GM18505 (cell line): ENCODE measurements at regions not wholly inside any gene's neighbourhood (a gene's known extent, or its start where the extent isn't known, plus 50 kb on each side); places are given as distances from the start of the nearest gene placed in this dataset.
"Not testable (repeated sequence)": the region's sequence is repeated elsewhere in the genome, so short reads cannot be mapped to it uniquely, and the experiment has no call there.

Source experiments
- ATAC-seq: cut with Tn5 transposase; IDR thresholded peaks from one replicate; pipeline ENCODE4 v1.9.1; 2021; ENCODE audit not compliant: unreplicated experiment
- POLR2A ChIP-seq: IDR thresholded peaks from 4 replicates; pipeline ENCODE4 v1.6.1; 2011; ENCODE audit warnings: borderline replicate concordance; ENCODE audit not compliant: insufficient read depth, insufficient read length; ENCODE audit errors: extremely low read depth

DNA sequence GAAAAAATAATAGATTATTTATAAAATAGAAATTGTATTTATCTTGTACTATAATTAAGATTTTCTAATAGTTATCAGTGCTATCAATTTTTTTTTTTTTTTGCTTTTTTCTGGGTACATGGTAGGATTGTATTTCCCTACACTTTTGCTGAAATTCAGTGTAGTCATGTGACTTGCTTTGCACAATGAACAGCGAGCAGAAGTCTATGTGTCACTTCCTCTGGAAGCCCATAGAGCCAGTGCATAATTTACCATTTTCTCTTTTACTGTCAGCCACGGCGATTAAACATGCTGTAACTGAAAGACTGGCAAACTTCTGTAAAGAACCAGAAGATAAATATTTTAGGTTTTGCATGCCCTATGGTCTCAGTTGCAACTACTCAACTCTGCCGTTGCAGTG lies 80.8 kb upstream of the PPP1R12A start:
- ATAC-seq: no peak
- TF ChIP-seq POLR2A: no peak

DNA sequence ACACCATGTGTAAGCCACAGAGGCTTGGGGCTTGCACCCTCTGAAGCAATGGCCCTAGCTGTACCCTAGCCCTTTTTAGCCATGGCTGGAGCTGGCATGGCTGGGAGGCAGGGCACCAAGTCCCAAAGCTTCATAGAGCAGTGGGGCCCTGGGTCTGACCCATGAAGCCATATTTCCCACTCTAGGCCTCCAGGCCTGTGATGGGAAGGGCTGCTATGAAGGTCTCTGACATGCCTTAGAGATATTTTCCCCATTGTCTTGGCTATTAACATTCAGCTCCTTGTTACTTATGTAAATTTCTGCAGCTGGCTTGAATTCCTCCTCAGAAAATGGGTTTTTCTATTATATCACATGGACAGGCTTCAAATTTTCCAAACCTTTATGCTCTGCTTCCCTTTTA lies 68.8 kb upstream of the PPP1R12A start:
- not testable (repeated sequence) for ATAC-seq

DNA sequence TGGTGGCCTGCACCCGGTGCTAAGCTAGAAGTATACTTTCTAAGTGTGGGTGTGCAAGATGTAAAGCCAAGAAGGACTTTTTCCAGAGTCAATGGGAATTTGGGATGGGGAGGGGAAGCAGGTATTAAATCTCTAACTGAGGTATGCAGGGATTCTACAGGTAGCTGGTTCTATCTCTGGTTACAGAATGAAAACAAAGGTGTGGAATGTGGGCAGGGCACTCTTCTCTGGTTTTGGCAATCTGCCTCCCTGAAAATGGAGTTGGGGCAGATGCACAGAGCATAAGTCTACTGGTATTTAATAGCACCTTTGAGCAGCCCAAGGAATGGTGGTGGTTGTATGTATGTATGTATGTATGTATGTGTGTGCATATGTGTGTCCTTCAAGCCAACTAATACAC lies 66.7 kb upstream of the PPP1R12A start:
- TF ChIP-seq POLR2A: no peak
- no peak for ATAC-seq

- no peak for TF ChIP-seq POLR2A
- no peak for ATAC-seq
Measured at GRCh38 chr12:80000831-80001230, 65.9 kb upstream of the PPP1R12A start.

DNA sequence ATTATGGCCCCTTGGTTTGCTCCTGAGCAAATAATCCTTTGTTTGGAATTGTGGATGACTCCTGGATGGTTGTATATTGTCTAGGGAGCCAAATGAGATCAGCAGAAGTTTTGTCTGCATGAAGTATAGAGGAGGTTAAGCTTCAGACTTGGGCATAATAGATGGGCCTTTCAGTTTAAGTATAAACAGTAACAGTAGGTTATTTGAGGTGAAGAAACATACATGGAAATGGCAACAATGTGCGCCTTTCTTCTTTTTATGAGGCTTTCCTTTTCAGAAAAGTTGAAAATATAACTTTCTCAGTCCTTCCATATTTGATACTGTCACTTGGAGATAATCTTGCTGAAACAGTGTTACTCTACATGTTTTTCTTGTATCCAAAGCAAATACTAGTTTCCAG lies 63.7 kb upstream of the PPP1R12A start:
- no peak for ATAC-seq

GRCh38 chr12:79997096-79997791 lies 62.3 kb upstream of the PPP1R12A start:
- TF ChIP-seq POLR2A: no peak
- ATAC-seq: peak; percentile 100

More for the DNA sequence above, 63.7 kb upstream of the PPP1R12A start:
- TF ChIP-seq POLR2A: no peak

GRCh38 chr12:79995385-79996084 lies 60.6 kb upstream of the PPP1R12A start:
- ATAC-seq: not testable (repeated sequence)

DNA sequence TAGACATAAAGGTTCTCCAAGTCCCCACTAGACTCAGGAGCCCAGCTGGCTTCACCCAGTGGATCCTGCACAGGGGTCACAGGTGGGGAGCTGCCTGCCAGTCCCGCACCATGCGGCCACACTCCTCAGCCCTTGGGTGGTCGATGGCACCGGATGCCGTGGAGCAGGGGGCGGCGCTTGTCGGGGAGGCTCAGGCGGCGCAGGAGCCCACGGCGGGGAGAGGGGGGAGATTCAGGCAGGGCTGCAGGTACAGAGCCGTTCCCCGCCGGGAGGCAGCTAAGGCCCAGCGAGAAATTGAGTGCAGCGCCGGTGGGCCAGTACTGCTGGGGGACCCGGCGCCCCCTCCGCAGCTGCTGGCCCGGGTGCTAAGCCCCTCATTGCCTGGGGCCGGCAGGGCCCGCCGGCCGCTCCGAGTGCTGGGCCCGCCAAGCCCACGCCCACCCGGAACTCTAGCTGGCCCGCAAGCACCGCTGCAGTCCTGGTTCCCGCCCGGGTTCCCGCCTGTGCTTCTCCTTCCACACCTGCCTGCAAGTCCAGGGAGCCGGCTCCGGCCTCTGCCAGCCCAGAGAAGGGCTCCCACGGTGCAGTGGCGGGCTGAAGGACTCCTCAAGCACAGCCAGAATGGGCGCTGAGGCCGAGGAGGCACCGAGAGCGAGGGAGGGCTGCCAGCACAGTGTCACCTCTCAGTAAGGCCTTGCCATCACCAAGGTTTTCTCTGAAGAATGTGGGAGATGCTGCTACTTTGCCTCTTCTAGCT lies 58.4 kb upstream of the PPP1R12A start:
- TF ChIP-seq POLR2A: no peak
- no peak for ATAC-seq

DNA sequence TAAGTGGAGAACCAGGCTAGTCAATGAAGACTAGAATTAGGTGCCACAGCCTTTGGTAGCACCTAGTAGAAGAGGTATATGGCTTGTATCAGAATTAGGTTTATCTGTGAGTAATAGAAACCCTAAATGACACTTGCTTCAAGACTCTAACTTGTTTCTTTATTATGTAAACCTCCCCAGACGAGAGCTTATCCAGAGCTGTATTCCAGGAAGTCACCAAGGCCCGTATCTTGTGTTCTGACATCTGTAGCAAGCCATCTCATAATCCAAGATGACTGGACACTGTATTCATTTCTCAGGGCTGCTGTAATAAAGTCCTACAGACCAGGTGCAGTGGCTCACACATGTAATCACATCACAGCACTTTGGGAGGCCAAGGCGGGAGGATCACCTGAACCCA lies 56.7 kb upstream of the PPP1R12A start:
- TF ChIP-seq POLR2A: no peak
- ATAC-seq: no peak

DNA sequence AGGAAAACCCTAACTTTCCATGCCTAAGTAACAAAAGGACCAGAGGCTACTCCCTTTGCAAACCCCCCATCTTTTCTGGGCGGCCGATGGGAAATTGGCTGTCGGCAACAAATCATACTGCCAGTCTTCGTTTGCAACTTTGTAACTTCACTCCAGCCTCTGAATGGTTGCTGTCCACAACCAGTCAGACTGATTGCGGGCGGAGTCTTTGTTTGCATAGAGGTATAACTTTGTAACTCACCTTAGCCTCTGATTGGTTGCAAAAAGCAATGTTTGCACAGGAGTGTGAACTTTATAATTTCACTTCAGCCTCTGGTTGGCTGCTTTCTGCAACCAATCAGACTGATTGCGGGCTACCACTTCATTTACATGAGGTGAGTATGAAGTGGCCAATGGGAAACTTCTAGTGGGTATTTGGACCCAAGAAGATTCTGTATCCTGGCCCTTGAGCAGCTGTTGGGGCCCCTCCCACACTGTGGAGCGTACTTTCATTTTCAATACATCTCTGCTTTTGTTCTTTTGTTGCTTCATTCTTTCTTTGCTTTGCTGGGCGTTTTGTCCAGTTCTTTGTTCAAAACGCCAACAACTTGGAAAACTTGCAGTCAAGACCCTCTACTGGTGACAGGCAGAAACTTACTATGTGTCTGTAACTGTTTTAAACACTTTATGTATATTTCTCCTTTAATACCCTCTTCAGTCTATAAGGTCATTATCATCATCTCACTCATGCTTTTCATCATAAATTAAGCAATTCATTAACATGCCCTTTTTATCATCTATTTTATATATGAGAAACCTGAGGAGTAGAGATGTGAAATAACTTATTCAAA lies 55.8 kb upstream of the PPP1R12A start:
- ATAC-seq: not testable (repeated sequence)

DNA sequence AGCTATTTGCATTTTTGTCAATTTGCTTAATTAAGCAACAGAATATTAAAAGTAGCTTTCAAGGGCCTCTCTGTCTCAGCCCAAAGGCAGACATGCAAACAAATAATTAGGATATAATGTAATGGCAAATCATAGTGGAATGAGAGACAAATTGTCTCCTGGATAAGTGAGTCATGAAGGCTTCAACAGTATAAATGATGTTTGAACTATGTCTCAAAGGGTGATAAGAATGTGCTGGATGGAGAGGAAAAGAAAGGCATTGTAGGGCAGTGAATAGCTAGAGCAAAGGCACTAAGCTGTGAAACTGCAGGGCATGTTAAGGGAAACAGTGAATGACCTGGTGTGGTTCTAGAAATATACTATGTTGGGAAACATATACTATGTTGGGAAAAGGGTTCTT lies 53.5 kb upstream of the PPP1R12A start:
- no peak for TF ChIP-seq POLR2A
- no peak for ATAC-seq

DNA sequence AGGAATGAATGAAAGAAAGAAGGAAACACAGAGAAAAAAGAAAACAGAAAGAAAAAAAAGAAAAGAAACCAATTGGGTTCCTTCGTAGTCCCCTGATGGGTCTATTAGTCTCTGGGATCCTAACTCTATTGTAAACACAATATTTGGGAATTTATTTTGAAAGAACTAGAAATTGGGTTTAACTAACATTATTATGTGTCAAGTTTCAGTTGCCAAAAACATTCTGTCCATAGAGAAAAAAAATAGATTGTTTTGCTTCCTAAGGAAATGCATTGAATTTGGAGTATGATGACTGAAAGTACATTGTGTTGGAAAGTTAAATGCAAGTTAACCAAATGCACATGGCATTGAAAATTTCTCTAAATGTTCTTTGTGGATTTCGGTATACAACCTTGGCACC lies 52.8 kb upstream of the PPP1R12A start:
- TF ChIP-seq POLR2A: no peak
- ATAC-seq: no peak
